ENCODE measurements at regions not wholly inside any gene's neighbourhood (a gene's known extent, or its start where the extent isn't known, plus 50 kb on each side); places are given as distances from the start of the nearest gene placed in this dataset.

DNA sequence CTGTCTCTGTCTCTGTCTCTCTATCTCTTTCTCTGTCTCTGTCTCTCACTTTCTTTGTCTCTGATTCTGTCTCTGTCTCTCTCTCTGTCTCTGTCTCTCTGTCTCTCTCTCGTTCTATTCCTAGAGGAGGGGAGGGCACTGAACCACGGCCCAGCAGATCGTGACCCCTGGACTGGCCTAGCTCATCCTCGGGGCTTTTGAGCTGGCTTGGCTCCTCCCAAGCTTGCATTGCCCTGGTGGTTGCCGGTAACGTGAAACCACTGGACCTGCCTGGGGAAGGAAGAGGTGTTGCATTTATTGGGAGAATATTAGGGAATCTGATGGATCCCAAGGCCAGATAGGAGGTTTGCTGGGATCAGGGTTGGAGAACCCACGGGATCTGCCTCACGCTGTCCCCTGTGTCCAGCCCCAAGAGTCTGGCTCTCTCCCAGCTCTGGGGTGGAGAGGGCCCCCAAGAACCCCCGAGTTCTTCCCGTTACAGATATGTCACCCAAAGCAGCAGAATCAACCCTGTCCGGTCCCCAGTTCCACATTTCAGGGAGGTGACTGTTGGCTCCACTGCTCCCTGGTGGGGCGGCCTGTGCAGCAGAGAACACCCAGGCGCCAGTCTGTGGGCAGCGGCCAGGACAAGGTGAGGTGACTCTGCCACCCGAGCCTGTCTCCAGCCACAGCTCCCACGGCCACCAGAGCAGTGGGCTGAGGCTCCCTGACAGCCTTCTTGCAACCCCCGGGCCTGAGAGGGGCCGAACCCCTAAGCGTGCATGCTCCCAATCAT, 228.3 kb downstream of the TTLL2 start:
- no peaks in the 10 kb centered on the region for H3K36me3 ChIP-seq (ENCODE audit: insufficient read depth, low read length)
- no peaks in the 10 kb centered on the region for H3K9me3 ChIP-seq (ENCODE audit: low read length)
- no peak overlapping the region for H3K27ac ChIP-seq (ENCODE audit: low read depth, low read length, poor library complexity, severe bottlenecking)
- H2AFZ ChIP-seq (ENCODE audit: low read length) = no peak overlapping the region
- H3K4me2 ChIP-seq (ENCODE audit: low read length) = no peak overlapping the region
- no peak for TF ChIP-seq EZH2 (IDR thresholded peaks at IDR 0.05; ENCODE audit: borderline replicate concordance, low read length)
- TF ChIP-seq, protein P1, sequence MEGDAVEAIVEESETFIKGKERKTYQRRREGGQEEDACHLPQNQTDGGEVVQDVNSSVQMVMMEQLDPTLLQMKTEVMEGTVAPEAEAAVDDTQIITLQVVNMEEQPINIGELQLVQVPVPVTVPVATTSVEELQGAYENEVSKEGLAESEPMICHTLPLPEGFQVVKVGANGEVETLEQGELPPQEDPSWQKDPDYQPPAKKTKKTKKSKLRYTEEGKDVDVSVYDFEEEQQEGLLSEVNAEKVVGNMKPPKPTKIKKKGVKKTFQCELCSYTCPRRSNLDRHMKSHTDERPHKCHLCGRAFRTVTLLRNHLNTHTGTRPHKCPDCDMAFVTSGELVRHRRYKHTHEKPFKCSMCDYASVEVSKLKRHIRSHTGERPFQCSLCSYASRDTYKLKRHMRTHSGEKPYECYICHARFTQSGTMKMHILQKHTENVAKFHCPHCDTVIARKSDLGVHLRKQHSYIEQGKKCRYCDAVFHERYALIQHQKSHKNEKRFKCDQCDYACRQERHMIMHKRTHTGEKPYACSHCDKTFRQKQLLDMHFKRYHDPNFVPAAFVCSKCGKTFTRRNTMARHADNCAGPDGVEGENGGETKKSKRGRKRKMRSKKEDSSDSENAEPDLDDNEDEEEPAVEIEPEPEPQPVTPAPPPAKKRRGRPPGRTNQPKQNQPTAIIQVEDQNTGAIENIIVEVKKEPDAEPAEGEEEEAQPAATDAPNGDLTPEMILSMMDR (IDR thresholded peaks at IDR 0.05; ENCODE audit: low read length) = no peak
- H3F3A ChIP-seq (ENCODE audit: insufficient read depth, low read length) = no peaks in the 10 kb centered on the region
- H3K4me3 ChIP-seq (ENCODE audit: low read depth, low read length, poor library complexity, severe bottlenecking) = no peak overlapping the region
- no peaks in the 10 kb centered on the region for H3K27me3 ChIP-seq (ENCODE audit: insufficient read depth, low read length)
- H3K9me2 ChIP-seq (ENCODE audit: low read depth, low read length) = no peaks in the 10 kb centered on the region
- no peaks in the 10 kb centered on the region for H3K4me1 ChIP-seq (ENCODE audit: insufficient read depth, low read length, severe bottlenecking)
- no peaks in the 10 kb centered on the region for H4K20me1 ChIP-seq (ENCODE audit: insufficient read depth, low read length)
- no peaks in the 10 kb centered on the region for H3K79me2 ChIP-seq (ENCODE audit: insufficient read depth, low read length)
- H3K9ac ChIP-seq (ENCODE audit: low read length) = no peak overlapping the region

DNA sequence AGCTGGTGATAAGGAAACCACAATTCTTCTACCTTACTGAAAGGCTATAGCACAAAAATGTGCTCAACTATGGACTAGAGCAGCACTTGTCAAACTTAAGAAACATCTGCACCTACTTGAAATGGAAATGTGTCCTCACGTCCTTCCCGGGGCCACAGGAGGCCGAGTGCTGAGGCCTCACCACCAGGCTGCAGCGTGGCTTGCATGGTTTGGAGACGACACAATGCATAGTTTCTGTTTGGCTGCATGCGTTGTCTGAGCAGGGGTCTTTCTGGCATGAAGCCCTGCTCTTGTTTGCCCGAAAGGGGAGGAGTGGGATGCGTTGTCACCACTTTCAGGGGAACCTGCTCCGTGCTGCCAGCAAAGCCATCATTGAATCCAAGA, 228.8 kb downstream of the TTLL2 start:
- H3K4me3 ChIP-seq (ENCODE audit: low read depth, low read length, poor library complexity, severe bottlenecking) = no peak overlapping the region
- no peaks in the 10 kb centered on the region for H4K20me1 ChIP-seq (ENCODE audit: insufficient read depth, low read length)
- H3F3A ChIP-seq (ENCODE audit: insufficient read depth, low read length) = no peaks in the 10 kb centered on the region
- no peaks in the 10 kb centered on the region for H3K27me3 ChIP-seq (ENCODE audit: insufficient read depth, low read length)
- H3K79me2 ChIP-seq (ENCODE audit: insufficient read depth, low read length) = no peaks in the 10 kb centered on the region
- no peaks in the 10 kb centered on the region for H3K4me1 ChIP-seq (ENCODE audit: insufficient read depth, low read length, severe bottlenecking)
- no peak overlapping the region for H3K4me2 ChIP-seq (ENCODE audit: low read length)
- H3K9me3 ChIP-seq (ENCODE audit: low read length) = no peaks in the 10 kb centered on the region
- no peaks in the 10 kb centered on the region for H3K36me3 ChIP-seq (ENCODE audit: insufficient read depth, low read length)
- TF ChIP-seq, protein P1 (IDR thresholded peaks at IDR 0.05; ENCODE audit: low read length) = no peak
- no peak for TF ChIP-seq EZH2 (IDR thresholded peaks at IDR 0.05; ENCODE audit: borderline replicate concordance, low read length)
- H3K27ac ChIP-seq (ENCODE audit: low read depth, low read length, poor library complexity, severe bottlenecking) = no peak overlapping the region
- H3K9me2 ChIP-seq (ENCODE audit: low read depth, low read length) = no peaks in the 10 kb centered on the region
- H2AFZ ChIP-seq (ENCODE audit: low read length) = no peak overlapping the region
- no peak overlapping the region for H3K9ac ChIP-seq (ENCODE audit: low read length)

DNA sequence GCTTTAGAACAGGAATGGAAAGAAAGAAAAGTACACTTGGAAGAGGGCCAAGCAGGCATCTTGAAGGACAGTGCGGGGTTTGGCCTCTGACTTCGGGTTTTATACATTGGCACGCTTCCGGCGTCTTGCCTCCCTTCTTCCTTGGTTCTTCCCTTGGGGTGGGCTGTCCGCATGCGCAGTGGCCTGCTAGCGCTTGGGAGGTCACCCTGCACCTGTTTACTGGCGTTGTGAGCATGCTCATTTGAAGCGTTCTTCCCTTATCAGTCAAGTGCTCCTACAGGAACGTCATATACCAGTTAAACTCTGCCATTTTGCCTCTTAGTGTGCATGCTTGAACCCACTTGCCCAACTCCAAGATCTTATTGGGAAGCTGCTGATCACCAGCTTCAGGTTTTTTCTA, 230.0 kb downstream of the TTLL2 start:
- Histone ChIP-seq H3F3A (ENCODE audit: insufficient read depth, low read length) (no peaks in the 10 kb centered on the region), H3K27me3 (ENCODE audit: insufficient read depth, low read length) (no peaks in the 10 kb centered on the region), H3K4me3 (ENCODE audit: low read depth, low read length, poor library complexity, severe bottlenecking) (no peak overlapping the region), H3K4me1 (ENCODE audit: insufficient read depth, low read length, severe bottlenecking) (no peaks in the 10 kb centered on the region), H3K9ac (ENCODE audit: low read length) (no peak overlapping the region), H3K36me3 (ENCODE audit: insufficient read depth, low read length) (no peaks in the 10 kb centered on the region), H3K27ac (ENCODE audit: low read depth, low read length, poor library complexity, severe bottlenecking) (no peak overlapping the region), H3K9me3 (ENCODE audit: low read length) (no peaks in the 10 kb centered on the region), H3K9me2 (ENCODE audit: low read depth, low read length) (no peaks in the 10 kb centered on the region), H3K79me2 (ENCODE audit: insufficient read depth, low read length) (no peaks in the 10 kb centered on the region), H4K20me1 (ENCODE audit: insufficient read depth, low read length) (no peaks in the 10 kb centered on the region), H2AFZ (ENCODE audit: low read length) (no peak overlapping the region), H3K4me2 (ENCODE audit: low read length) (no peak overlapping the region)
- no peak for TF ChIP-seq EZH2 (IDR thresholded peaks at IDR 0.05; ENCODE audit: borderline replicate concordance, low read length)
- TF ChIP-seq, protein P1 (IDR thresholded peaks at IDR 0.05; ENCODE audit: low read length) = no peak

Measured in OCI-LY1 (cell line).